Body of pancreas (tissue), 4 donors: ENCODE measurements at regions not wholly inside any gene's neighbourhood (a gene's known extent, or its start where the extent isn't known, plus 50 kb on each side); places are given as distances from the start of the nearest gene placed in this dataset.

ENCODE experiments used
- POLR2A ChIP-seq, 3 donors: fragments of 450-650 bp; IDR thresholded peaks; one replicate each; pipeline ENCODE4 v1.6.1; 2016; ENCODE audit warnings: antibody characterized with exemption in 3 of 3, mild to moderate bottlenecking in 2 of 3
- TF ChIP-seq, protein P1 (sequence below), 7 experiments: fragments of 450-650 bp in 4 of 7; fragments of 200-600 bp in 3 of 7; sonication (generic) in 3 of 7; IDR thresholded peaks; one replicate each; pipeline ENCODE4 v1.5.1; 2016 to 2019; ENCODE audit warnings: antibody characterized with exemption in 7 of 7

- TF ChIP-seq POLR2A (IDR thresholded peaks at IDR 0.05), result no peak
- TF ChIP-seq, protein P1, sequence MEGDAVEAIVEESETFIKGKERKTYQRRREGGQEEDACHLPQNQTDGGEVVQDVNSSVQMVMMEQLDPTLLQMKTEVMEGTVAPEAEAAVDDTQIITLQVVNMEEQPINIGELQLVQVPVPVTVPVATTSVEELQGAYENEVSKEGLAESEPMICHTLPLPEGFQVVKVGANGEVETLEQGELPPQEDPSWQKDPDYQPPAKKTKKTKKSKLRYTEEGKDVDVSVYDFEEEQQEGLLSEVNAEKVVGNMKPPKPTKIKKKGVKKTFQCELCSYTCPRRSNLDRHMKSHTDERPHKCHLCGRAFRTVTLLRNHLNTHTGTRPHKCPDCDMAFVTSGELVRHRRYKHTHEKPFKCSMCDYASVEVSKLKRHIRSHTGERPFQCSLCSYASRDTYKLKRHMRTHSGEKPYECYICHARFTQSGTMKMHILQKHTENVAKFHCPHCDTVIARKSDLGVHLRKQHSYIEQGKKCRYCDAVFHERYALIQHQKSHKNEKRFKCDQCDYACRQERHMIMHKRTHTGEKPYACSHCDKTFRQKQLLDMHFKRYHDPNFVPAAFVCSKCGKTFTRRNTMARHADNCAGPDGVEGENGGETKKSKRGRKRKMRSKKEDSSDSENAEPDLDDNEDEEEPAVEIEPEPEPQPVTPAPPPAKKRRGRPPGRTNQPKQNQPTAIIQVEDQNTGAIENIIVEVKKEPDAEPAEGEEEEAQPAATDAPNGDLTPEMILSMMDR (IDR thresholded peaks at IDR 0.05), result no peak
Observed at GRCh38 chr3:67228136-67228535, 230.0 kb downstream of the KBTBD8 start.
